H1 (cell line): ENCODE measurements at regions not wholly inside any gene's neighbourhood (a gene's known extent, or its start where the extent isn't known, plus 50 kb on each side); places are given as distances from the start of the nearest gene placed in this dataset.

Experiments used
- CTCF ChIA-PET: fragments of 300-600 bp; sonication (Branson Sonifier 250); formaldehyde crosslinking; loops from one replicate; lab custom pipeline; 2021; ENCODE audit not compliant: partially characterized antibody; lab: Charles Lee
- POLR2A ChIA-PET: fragments of 300-600 bp; sonication (Branson Sonifier 250); formaldehyde crosslinking; loops from one replicate; lab custom pipeline; 2021; ENCODE audit warnings: inconsistent platforms; ENCODE audit not compliant: partially characterized antibody; lab: Charles Lee
- DNase-seq, 2 experiments: peaks; one replicate each; pipeline versions ENCODE4 v3.0.0 to v3.0.0-alpha.2; 2010 to 2022; ENCODE audit warnings: low spot score in 2 of 2, low read depth in 1 of 2, mixed read lengths in 1 of 2
- FAIRE-seq: peaks from 2 replicates; lab custom pipeline; 2011; peaks lifted over from hg19 to GRCh38; lab: Jason Lieb, UNC
- H2AFZ ChIP-seq: 2 replicates; pipeline ENCODE4 v1.8.1; 2012; ENCODE audit warnings: low read length, inconsistent platforms
- H2AK5ac ChIP-seq: 2 replicates; pipeline ENCODE4 v1.6.1; 2013; ENCODE audit warnings: low read depth, low read length
- H2BK120ac ChIP-seq: replicated peaks from 2 replicates; pipeline ENCODE3; 2013; ENCODE audit warnings: low read depth, low read length, inconsistent platforms
- H2BK12ac ChIP-seq: 2 replicates; pipeline ENCODE4 v1.6.1; 2013; ENCODE audit warnings: low read depth, low read length
- H2BK15ac ChIP-seq: 2 replicates; pipeline ENCODE4 v1.6.1; 2013; ENCODE audit warnings: low read length
- H2BK20ac ChIP-seq: 2 replicates; pipeline ENCODE4 v1.6.1; 2013; ENCODE audit warnings: low read length
- H2BK5ac ChIP-seq: 2 replicates; pipeline ENCODE4 v1.6.1; 2013; ENCODE audit warnings: low read depth, low read length
- H3K14ac ChIP-seq: 2 replicates; pipeline ENCODE4 v1.6.1; 2013; ENCODE audit warnings: inconsistent platforms; ENCODE audit not compliant: insufficient read length
- H3K18ac ChIP-seq: 2 replicates; pipeline ENCODE4 v1.6.1; 2013; ENCODE audit warnings: low read length; ENCODE audit errors: extremely low read depth
- H3K23ac ChIP-seq: 2 replicates; pipeline ENCODE4 v1.6.1; 2013; ENCODE audit warnings: inconsistent platforms; ENCODE audit not compliant: insufficient read length
- H3K23me2 ChIP-seq: 2 replicates; pipeline ENCODE4 v1.6.1; 2013; ENCODE audit warnings: low read depth, low read length
- H3K27ac ChIP-seq: 2 replicates; pipeline ENCODE4 v1.6.1; 2011; ENCODE audit warnings: low read depth, low read length, inconsistent platforms
- H3K27me3 ChIP-seq, 4 experiments: replicated peaks in 1 of 4; 1 replicate in 1 of 4; 2 replicates in 3 of 4; pipeline versions ENCODE4 v1.6.1 to v1.8.1; 2011 to 2013; ENCODE audit warnings: low read length in 3 of 4, mild to moderate bottlenecking in 3 of 4, inconsistent platforms in 2 of 4, mixed read lengths in 2 of 4, moderate library complexity in 1 of 4; ENCODE audit not compliant: control insufficient read depth in 3 of 4, insufficient read depth in 3 of 4; ENCODE audit errors: extremely low read depth in 1 of 4
- H3K36me3 ChIP-seq, 4 experiments: 2 replicates each; pipeline versions ENCODE4 v1.6.1 to v1.8.1; 2011 to 2013; ENCODE audit warnings: mild to moderate bottlenecking in 4 of 4, low read length in 3 of 4, moderate library complexity in 2 of 4, control low read depth in 1 of 4, inconsistent platforms in 1 of 4; ENCODE audit not compliant: insufficient read depth in 4 of 4, control insufficient read depth in 2 of 4
- H3K4ac ChIP-seq: replicated peaks from 2 replicates; pipeline ENCODE3; 2013; ENCODE audit warnings: low read length, low read depth, mixed read lengths, inconsistent platforms; ENCODE audit not compliant: insufficient read length
- H3K4me1 ChIP-seq, 4 experiments: replicated peaks in 1 of 4; 1 replicate in 1 of 4; 2 replicates in 3 of 4; pipeline versions ENCODE4 v1.6.1 to v1.8.1; 2011 to 2013; ENCODE audit warnings: low read length in 3 of 4, inconsistent platforms in 2 of 4, mixed read lengths in 1 of 4; ENCODE audit not compliant: insufficient read depth in 4 of 4, control insufficient read depth in 3 of 4
- H3K4me2 ChIP-seq, 2 experiments: 2 replicates each; pipeline versions ENCODE4 v1.6.1 to v1.8.1; 2011 to 2013; ENCODE audit warnings: low read depth in 2 of 2, low read length in 2 of 2, control low read depth in 1 of 2, inconsistent platforms in 1 of 2, mild to moderate bottlenecking in 1 of 2; ENCODE audit not compliant: insufficient read depth in 1 of 2
- H3K4me3 ChIP-seq, 4 experiments: fragments of 200-600, 300-600 bp in 1 of 4; sonication (generic), shearing (Covaris generic), sonication (Bioruptor Twin) in 1 of 4; 2 replicates each; pipeline versions ENCODE4 v1.5.1 to v1.8.1; 2011 to 2016; ENCODE audit warnings: low read length in 4 of 4, low read depth in 3 of 4, control low read depth in 2 of 4, inconsistent platforms in 2 of 4, mild to moderate bottlenecking in 2 of 4, mixed read lengths in 1 of 4, moderate library complexity in 1 of 4; ENCODE audit not compliant: insufficient read depth in 2 of 4; ENCODE audit errors: extremely low read depth in 1 of 4
- H3K56ac ChIP-seq: replicated peaks from 2 replicates; pipeline ENCODE3; 2013; ENCODE audit warnings: low read depth, mild to moderate bottlenecking, mixed read lengths, low read length, inconsistent platforms; ENCODE audit not compliant: insufficient read length
- H3K79me1 ChIP-seq: 2 replicates; pipeline ENCODE4 v1.6.1; 2013; ENCODE audit warnings: low read depth, low read length, control low read depth
- H3K79me2 ChIP-seq, 2 experiments: 2 replicates each; pipeline versions ENCODE4 v1.6.1 to v1.8.1; 2012 to 2013; ENCODE audit warnings: low read length in 2 of 2, mild to moderate bottlenecking in 2 of 2, inconsistent platforms in 1 of 2; ENCODE audit not compliant: insufficient read depth in 2 of 2, control insufficient read depth in 1 of 2
- H3K9ac ChIP-seq, 4 experiments: replicated peaks in 1 of 4; 1 replicate in 1 of 4; 2 replicates in 3 of 4; pipeline versions ENCODE4 v1.6.1 to v1.8.1; 2011 to 2013; ENCODE audit warnings: low read depth in 3 of 4, low read length in 3 of 4, control low read depth in 2 of 4, mild to moderate bottlenecking in 2 of 4, moderate library complexity in 2 of 4, inconsistent platforms in 1 of 4; ENCODE audit errors: extremely low read depth in 1 of 4
- H3K9me3 ChIP-seq, 2 experiments: 2 replicates each; pipeline versions ENCODE4 v1.6.1 to v1.8.1; 2012 to 2013; ENCODE audit warnings: mild to moderate bottlenecking in 2 of 2, moderate library complexity in 2 of 2, control low read depth in 1 of 2, inconsistent platforms in 1 of 2, low read depth in 1 of 2, low read length in 1 of 2, mixed read lengths in 1 of 2; ENCODE audit not compliant: insufficient read depth in 2 of 2
- H4K20me1 ChIP-seq, 2 experiments: replicated peaks in 1 of 2; 2 replicates each; pipeline versions ENCODE3 to v1.8.1; 2011 to 2013; ENCODE audit warnings: inconsistent platforms in 2 of 2, low read length in 2 of 2, mild to moderate bottlenecking in 1 of 2; ENCODE audit not compliant: insufficient read depth in 2 of 2, control insufficient read depth in 1 of 2
- H4K5ac ChIP-seq: 2 replicates; pipeline ENCODE4 v1.6.1; 2013; ENCODE audit warnings: low read length, low read depth, mixed read lengths, inconsistent platforms; ENCODE audit not compliant: insufficient read length
- H4K8ac ChIP-seq: 2 replicates; pipeline ENCODE4 v1.8.0; 2013; ENCODE audit warnings: mild to moderate bottlenecking, moderate library complexity, low read length, inconsistent platforms; ENCODE audit not compliant: insufficient read depth; ENCODE audit errors: extremely low read depth
- H4K91ac ChIP-seq: replicated peaks from 2 replicates; pipeline ENCODE3; 2013; ENCODE audit warnings: low read length, mixed read lengths, inconsistent platforms; ENCODE audit not compliant: insufficient read length
- CBX8 ChIP-seq: fragments of 300-800, 300-1000 bp; sonication (generic); IDR thresholded peaks from 2 replicates; pipeline ENCODE4 v1.7.1; 2016; ENCODE audit warnings: low read depth, low read length, borderline replicate concordance
- SIN3A ChIP-seq, 2 experiments: IDR thresholded peaks in 1 of 2; conservative IDR thresholded peaks in 1 of 2; 2 replicates each; pipeline ENCODE4 v1.6.1; 2011 to 2012; ENCODE audit warnings: low read length in 2 of 2, improper control_type of control experiment in 1 of 2, low read depth in 1 of 2, mild to moderate bottlenecking in 1 of 2
- SRF ChIP-seq: IDR thresholded peaks from 2 replicates; pipeline ENCODE4 v1.6.1; 2011; ENCODE audit warnings: mild to moderate bottlenecking, low read depth, low read length, moderate library complexity
- WGBS, 2 experiments: shearing (Covaris generic) in 1 of 2; methylation state at CpG; one replicate each; pipeline versions ENCODE4 v1.1.6 to v1.1.7; 2013 to 2015; ENCODE audit warnings: low lambda C conversion rate in 2 of 2, mixed read lengths in 2 of 2, inconsistent platforms in 1 of 2, low coverage in 1 of 2, missing lambda C conversion rate in 1 of 2; ENCODE audit not compliant: insufficient replicate concordance in 2 of 2, insufficient coverage in 1 of 2, insufficient read length in 1 of 2; ENCODE audit errors: extremely low coverage in 1 of 2, missing lambda C conversion rate in 1 of 2; 5-methylcytosine and 5-hydroxymethylcytosine counted together

DNA sequence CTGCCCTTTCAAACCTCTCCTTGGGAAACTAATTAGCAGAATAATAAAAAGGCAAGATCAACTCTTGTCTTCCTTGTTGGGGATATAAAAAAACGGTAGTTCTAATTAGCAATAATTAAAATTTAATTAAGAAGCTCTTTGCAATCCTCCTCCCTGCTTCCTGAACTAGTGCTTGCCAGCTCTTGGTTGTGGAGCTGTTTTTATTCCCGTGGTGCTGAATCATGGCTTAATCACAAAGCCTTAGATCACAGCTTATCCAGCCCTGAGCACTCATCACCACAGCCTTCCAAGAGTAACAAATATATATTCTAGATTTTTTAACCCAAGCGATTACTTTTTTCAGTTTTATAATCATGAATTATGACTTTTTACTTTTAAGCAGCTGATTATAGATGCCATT, 63.2 kb upstream of the INSM2 start:
- 11% methylated on average over 3 of the region's 3 CpGs; no CpG with 5 or more reads in 1 of the 2 experiments for WGBS, 2 experiments

More for the DNA sequence above, 63.2 kb upstream of the INSM2 start:
- Histone ChIP-seq H3K79me1 (no peaks in the 10 kb centered on the region), H3K4me2 (no peak overlapping the region), H3K27ac (no peak overlapping the region), H3K4me1 (no peaks in the 10 kb centered on the region), H3K56ac (no peak overlapping the region), H2BK20ac (no peak overlapping the region), H2AFZ (no peak overlapping the region), H3K23ac (no peak overlapping the region), H3K23me2 (no peaks in the 10 kb centered on the region), H2BK12ac (no peak overlapping the region), H3K79me2 (no peaks in the 10 kb centered on the region), H2AK5ac (no peak overlapping the region), H2BK15ac (no peak overlapping the region), H4K91ac (no peak overlapping the region), H3K36me3 (no peaks in the 10 kb centered on the region), H3K27me3 (no peaks in the 10 kb centered on the region), H2BK5ac (no peak overlapping the region), H4K5ac (no peak overlapping the region), H3K14ac (no peak overlapping the region), H4K8ac (no peak overlapping the region), H3K4ac (no peak overlapping the region), H4K20me1 (no peaks in the 10 kb centered on the region), H3K4me3 (no peak overlapping the region), H3K9me3 (peaks cover 0 to 4% of the 10 kb centered on the region in 2 experiments; a peak in 1 of 4 replicates), H3K9ac (no peak overlapping the region), H3K18ac (no peak overlapping the region), H2BK120ac (no peak overlapping the region)
- TF ChIP-seq SRF: no peak
- TF ChIP-seq CBX8: no peak
- TF ChIP-seq SIN3A (conservative IDR thresholded peaks at IDR 0.05 in 1 of 2, IDR thresholded peaks at IDR 0.05 in 1 of 2; ENCODE audit: low read depth in 1 of 2, low read length in 2 of 2): 0 out of 4 replicates have a peak, but pooled peaks have one; percentile 37 to 66
- DNase-seq (no peak), FAIRE-seq (no peak)
- ChIA-PET CTCF (interaction anchor here (1.1 to 3.5 kb wide), 3 partner anchors 9 to 32 kb away, joined by 3 to 10 read pairs (median 3); no protein-coding TSS in a partner anchor), POLR2A (interaction anchor here (1.0 kb wide), 1 partner anchor 356 kb away, joined by 3 read pairs; no protein-coding TSS in a partner anchor)
